Right ventricle myocardium inferior (tissue), 1 donor: ENCODE measurements at regions not wholly inside any gene's neighbourhood (a gene's known extent, or its start where the extent isn't known, plus 50 kb on each side); places are given as distances from the start of the nearest gene placed in this dataset.
"Not testable (repeated sequence)": the region's sequence is repeated elsewhere in the genome, so short reads cannot be mapped to it uniquely, and the experiment has no call there.

Experiments used
- ATAC-seq: fragments of 200-7000 bp; cut with Tn5 transposase; one replicate; pipeline ENCODE4 v1.9.1; 2020; ENCODE audit warnings: mild to moderate bottlenecking, moderate library complexity
- DNase-seq: peaks from one replicate; pipeline ENCODE4 v3.0.0; 2021; ENCODE audit errors: missing footprints
- intact Hi-C: fragments of 100-400 bp; cut with DNase I; formaldehyde crosslinking; loops from one replicate; pipeline ENCODE4 v1.11.0; 2022
- donor health status: DM: no; HTN: yes; CAD: no; lungs with severe emphysema.

DNA sequence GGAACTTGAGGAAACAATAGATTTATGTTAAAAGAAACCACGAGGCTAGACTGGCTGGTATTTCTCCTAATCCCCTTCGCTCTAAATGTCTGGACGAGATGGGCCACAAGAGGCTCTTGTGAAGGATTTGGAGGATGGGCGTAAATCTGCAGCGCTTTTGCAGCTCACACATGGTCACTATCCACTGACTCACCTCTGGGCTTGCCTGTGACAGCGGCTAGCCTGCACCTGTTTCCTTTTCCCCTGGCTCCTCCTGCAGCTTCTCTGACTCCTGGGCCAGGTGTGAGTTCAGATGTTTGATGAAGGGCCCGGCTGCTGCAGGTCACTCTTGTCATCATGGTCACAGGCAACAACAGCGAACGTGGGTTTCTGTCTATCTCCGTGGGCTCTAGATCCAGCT lies 629.4 kb downstream of the CBLN4 start:
- intact Hi-C loops = no loop called here
- DNase-seq = no peak
- ATAC-seq = no peak

- intact Hi-C loops = no loop called here
- ATAC-seq = no peak
- no peak for DNase-seq
These were observed 639.6 kb downstream of the CBLN4 start for GRCh38 chr20:55365745-55366144.

- DNase-seq (no peak), ATAC-seq (no peak)
- intact Hi-C loops = no loop called here
These were observed 644.4 kb downstream of the CBLN4 start for GRCh38 chr20:55360895-55361294.

- ATAC-seq (no peak), DNase-seq (no peak)
- intact Hi-C loops = no loop called here
These were observed 650.6 kb downstream of the CBLN4 start for GRCh38 chr20:55354720-55355119.

- intact Hi-C loops = no loop called here
- DNase-seq = no peak
- no peak for ATAC-seq
These were observed 652.1 kb downstream of the CBLN4 start for GRCh38 chr20:55353206-55353605.

- intact Hi-C loops = no loop called here
- DNase-seq = no peak
- ATAC-seq = no peak
These were observed 657.1 kb downstream of the CBLN4 start for GRCh38 chr20:55348223-55348622.

DNA sequence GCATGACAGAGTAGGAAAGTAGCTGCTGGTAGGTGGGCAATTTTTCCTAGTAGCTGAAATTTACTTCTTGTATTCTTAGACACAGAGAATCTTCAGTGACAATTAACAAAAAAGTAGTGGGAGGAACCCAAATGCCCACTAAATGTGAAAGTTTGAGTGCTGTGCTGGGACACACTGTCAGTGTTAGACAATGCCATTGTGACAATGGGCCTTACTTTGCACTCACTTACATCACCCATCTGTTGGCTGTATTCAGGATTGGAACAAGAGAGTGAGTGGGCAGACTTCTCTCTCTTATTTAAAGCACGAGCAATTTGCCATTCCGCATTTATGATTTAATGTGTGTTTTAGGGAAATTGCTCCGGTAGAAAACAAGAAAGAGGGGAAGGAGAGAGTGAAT lies 662.5 kb downstream of the CBLN4 start:
- no peak for ATAC-seq
- no peak for DNase-seq
- intact Hi-C loops = no loop called here

GRCh38 chr20:55333798-55334197 lies 671.5 kb downstream of the CBLN4 start:
- DNase-seq = no peak
- no peak for ATAC-seq
- intact Hi-C loops = no loop called here

GRCh38 chr20:55329108-55329507 lies 676.2 kb downstream of the CBLN4 start:
- ATAC-seq = no peak
- intact Hi-C loops = no loop called here
- no peak for DNase-seq

DNA sequence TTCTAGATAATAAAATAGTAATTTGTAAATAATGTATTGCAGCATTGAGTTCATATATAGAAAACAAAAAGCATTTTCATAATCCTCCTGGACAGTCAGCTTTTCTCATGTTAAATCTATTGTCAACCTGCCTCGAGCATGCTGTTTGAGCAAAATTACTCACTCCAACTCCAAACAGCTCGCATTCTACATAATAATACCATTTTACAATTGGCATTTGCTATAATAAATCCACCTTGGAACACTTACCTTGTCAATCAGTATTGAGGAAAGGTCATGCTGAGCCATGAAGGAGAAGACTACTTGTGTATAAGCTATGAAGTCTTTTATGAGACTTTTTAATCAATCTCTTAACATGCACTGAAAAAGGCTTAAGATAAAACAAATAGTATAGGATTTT lies 682.6 kb downstream of the CBLN4 start:
- no peak for DNase-seq
- intact Hi-C loops = no loop called here
- no peak for ATAC-seq

DNA sequence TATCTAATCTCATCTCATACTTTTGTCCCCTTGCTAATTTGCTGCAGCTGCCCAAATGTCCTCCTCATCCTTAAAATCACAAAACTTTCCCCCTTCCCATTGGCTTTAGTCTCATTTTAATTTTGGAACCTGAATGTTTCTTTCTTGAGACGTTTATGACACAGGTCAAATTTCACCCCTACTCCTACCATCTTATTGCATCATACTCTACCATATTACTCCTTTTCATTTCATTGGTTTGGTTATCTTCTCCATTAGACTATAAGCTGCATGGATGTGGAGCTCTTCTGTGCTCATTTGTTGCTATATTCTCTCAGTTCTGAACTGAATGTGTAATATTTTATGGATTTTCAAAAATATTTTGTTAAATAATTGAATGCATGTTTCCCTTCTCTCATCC lies 688.6 kb downstream of the CBLN4 start:
- intact Hi-C loops = no loop called here
- ATAC-seq (no peak), DNase-seq (no peak)

- intact Hi-C loops, ATAC-seq, DNase-seq: not testable (repeated sequence)
These were observed 694.5 kb downstream of the CBLN4 start for GRCh38 chr20:55310844-55311243.

DNA sequence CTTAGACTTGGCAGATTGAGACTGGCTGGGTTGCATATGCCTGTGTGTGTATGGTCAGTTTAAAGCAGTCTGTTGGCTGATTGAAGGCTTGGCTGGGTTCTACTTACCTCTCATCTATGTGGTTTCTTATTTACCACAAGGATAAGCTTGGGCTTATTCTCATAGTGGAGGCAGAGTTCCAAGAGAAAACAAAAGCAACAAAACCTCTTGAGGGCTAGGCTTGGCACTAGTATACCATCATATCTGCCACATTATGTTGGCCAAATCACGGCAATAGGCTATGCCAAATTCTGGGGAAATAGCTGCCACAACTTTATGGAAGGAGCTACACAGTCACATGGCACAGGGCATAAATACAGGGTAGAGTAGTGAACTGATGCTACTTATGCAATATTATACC lies 714.1 kb downstream of the CBLN4 start:
- intact Hi-C loops = no loop called here
- ATAC-seq (no peak), DNase-seq (no peak)

GRCh38 chr20:55283889-55284288 lies 721.4 kb downstream of the CBLN4 start:
- intact Hi-C loops = no loop called here
- ATAC-seq (no peak), DNase-seq (no peak)

DNA sequence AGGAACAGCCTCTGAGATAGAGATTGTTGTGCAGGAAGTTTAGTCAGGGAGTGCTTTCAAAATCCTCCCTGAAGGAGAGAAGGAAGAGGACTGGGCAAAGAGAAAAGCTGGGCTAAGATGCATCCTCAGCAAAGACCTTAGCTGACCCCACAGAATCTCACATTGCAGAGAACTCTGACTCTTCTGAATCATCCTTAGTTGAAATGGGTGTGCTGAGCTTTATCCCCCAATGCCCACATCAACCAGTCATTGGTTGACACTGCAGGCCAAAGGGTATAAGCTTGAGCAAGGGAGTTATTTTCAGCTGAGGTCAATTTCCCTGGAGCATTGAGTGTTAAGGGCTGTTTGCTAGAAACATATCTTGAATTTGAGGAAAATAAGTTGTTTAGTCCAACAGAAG lies 732.2 kb downstream of the CBLN4 start:
- intact Hi-C loops = no loop called here
- DNase-seq (no peak), ATAC-seq (peak; percentile 68)

DNA sequence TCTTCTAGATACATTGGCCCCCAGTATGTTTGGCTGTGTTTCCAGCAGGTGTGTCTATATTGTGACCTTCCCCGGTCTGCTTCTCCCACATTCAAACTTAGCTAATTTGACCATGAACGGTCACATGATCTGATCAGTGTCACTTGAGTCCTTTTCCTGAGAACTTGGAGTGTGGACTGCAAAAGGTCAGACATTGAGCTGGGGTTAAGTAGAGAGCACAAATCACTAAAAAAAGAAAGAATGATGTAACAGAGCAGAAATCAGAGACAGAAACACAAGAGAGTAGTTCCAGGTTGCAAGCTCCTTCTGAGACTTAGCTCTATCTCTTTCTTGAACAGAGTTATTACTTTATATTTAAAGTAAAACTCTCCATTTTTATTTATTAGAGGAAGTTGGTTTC lies 733.9 kb downstream of the CBLN4 start:
- DNase-seq = no peak
- intact Hi-C loops = no loop called here
- no peak for ATAC-seq

- ATAC-seq (no peak), DNase-seq (no peak)
- intact Hi-C loops = no loop called here
These were observed 735.4 kb downstream of the CBLN4 start for GRCh38 chr20:55269913-55270312.

DNA sequence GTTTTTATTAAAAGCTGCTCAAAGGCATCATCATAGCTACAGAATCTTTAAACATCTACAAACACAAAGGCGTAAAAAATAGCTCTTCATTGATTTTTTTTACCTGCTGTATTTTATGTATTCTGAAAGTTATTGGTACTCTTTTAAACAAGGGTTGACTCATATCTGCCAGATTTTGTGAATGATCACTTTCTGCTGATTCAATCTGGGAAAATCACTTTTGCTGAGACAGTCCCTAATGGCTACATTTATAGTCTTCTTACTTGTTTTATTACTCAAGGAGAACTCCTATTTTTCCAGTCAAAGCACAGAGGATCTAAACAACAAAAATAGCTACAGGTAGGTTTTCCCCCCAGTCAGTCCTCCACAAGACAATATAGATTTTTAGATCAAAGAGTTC lies 739.0 kb downstream of the CBLN4 start:
- DNase-seq (no peak), ATAC-seq (no peak)
- intact Hi-C loops = no loop called here

DNA sequence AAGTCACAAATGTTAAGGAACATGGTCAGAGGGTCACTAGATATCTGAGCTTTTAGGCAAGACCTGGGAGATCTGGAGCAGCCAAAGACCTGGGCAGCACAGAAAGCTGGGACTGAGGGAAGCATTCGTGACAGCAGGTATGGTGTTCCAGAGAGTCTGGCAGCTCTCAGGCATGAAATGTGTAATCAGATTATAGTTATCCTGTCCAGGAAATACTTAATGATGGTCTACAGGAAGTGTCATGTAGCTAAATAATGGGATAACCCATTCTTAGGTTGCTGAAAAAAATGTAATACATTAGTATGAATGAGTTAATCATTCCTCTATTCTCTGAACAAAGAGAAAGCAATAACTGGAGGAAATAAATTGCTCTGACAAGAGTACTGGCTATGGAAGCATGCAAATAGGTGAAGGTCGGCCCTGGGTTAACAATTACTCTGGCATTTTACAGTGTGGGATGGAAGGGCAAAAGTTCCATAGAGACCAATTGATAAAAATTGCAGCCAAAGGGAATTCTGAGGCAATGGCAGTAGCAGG lies 740.5 kb downstream of the CBLN4 start:
- intact Hi-C loops = no loop called here
- no peak for DNase-seq

DNA sequence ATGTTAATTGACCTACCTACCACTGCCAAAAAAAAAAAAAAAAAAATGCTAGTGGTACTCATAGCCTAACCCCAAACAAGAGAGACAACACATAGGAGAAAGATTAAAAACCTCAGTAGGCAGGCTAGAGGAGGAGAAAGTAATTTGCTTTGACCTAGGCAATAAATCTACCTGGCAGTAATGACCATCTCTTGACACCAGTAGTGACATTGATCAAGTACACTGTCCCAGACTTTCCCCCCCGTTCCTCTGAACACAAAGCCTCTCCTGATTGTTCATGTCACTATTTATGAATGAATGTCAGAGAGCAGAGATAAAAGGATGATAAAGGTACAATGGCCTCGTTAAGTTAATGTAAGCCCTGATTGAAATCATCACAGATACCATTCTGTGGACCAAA lies 746.8 kb downstream of the CBLN4 start:
- ATAC-seq = no peak

More for the DNA sequence above, 740.5 kb downstream of the CBLN4 start:
- ATAC-seq = no peak

GRCh38 chr20:55255016-55255415 lies 750.3 kb downstream of the CBLN4 start:
- intact Hi-C loops = no loop called here
- ATAC-seq (no peak), DNase-seq (peak; percentile 50)

More for the DNA sequence above, 746.8 kb downstream of the CBLN4 start:
- DNase-seq = no peak
- intact Hi-C loops = no loop called here
